HAP-1 (cell line): ENCODE measurements at regions not wholly inside any gene's neighbourhood (a gene's known extent, or its start where the extent isn't known, plus 50 kb on each side); places are given as distances from the start of the nearest gene placed in this dataset.

Experiments used
- DNase-seq, 2 experiments: peaks; one replicate each; pipeline ENCODE4 v3.0.0-alpha.2; 2016 to 2020; ENCODE audit warnings: low spot score in 2 of 2
- H3K27me3 ChIP-seq: fragments of 250-450 bp; sonication (Bioruptor Pico); 2 replicates; pipeline ENCODE4 v1.5.1; 2020; ENCODE audit warnings: low read depth, mild to moderate bottlenecking, moderate library complexity
- H3K36me3 ChIP-seq: fragments of 250-450 bp; sonication (Bioruptor Pico); replicated peaks from 2 replicates; pipeline ENCODE4 v1.5.1; 2020; ENCODE audit warnings: mild to moderate bottlenecking
- H3K4me1 ChIP-seq: fragments of 250-450 bp; sonication (Bioruptor Pico); 2 replicates; pipeline ENCODE4 v1.5.1; 2020; ENCODE audit warnings: mild to moderate bottlenecking
- H3K4me3 ChIP-seq: fragments of 250-450 bp; sonication (Bioruptor Pico); 2 replicates; pipeline ENCODE4 v1.5.1; 2020; ENCODE audit warnings: mild to moderate bottlenecking, moderate library complexity
- H3K9me3 ChIP-seq: fragments of 250-450 bp; sonication (Bioruptor Pico); 2 replicates; pipeline ENCODE4 v1.5.1; 2020; ENCODE audit warnings: mild to moderate bottlenecking, moderate library complexity
- in situ Hi-C: fragments of 300-500 bp; cut with MboI; formaldehyde crosslinking; loops from 3 replicates; pipeline ENCODE4 v1.14.3; 2020; ENCODE audit warnings: low sequenced_read_pairs, inconsistent platforms, mixed read lengths

GRCh38 chr10:133025558-133026090 is 62.1 kb upstream of the ADGRA1 start:
- no peaks in the 10 kb centered on the region for H3K36me3 ChIP-seq
- H3K9me3 ChIP-seq, result no peaks in the 10 kb centered on the region
- in situ Hi-C loops, result no loop called here

GRCh38 chr10:133024704-133025557 is 62.8 kb upstream of the ADGRA1 start:
- H3K27me3 ChIP-seq, result peaks cover 35% of the 10 kb centered on the region
- peak; percentile 6 to 52 for DNase-seq
- H3K4me1 ChIP-seq, result no peaks in the 10 kb centered on the region
- H3K4me3 ChIP-seq, result no peak overlapping the region
- no peaks in the 10 kb centered on the region for H3K36me3 ChIP-seq
- no peaks in the 10 kb centered on the region for H3K9me3 ChIP-seq
- in situ Hi-C loops, result no loop called here

More at GRCh38 chr10:133025558-133026090, 62.1 kb upstream of the ADGRA1 start:
- DNase-seq, result no peak
- Histone ChIP-seq H3K4me3 (no peak overlapping the region), H3K4me1 (no peaks in the 10 kb centered on the region), H3K27me3 (peaks cover 35% of the 10 kb centered on the region)

GRCh38 chr10:133023216-133023843 is 64.4 kb upstream of the ADGRA1 start:
- peaks cover 26% of the 10 kb centered on the region for H3K27me3 ChIP-seq
- DNase-seq, result no peak
- no peaks in the 10 kb centered on the region for H3K9me3 ChIP-seq
- H3K4me1 ChIP-seq, result no peaks in the 10 kb centered on the region
- no peaks in the 10 kb centered on the region for H3K36me3 ChIP-seq
- in situ Hi-C loops, result no loop called here
- H3K4me3 ChIP-seq, result no peak overlapping the region

GRCh38 chr10:133022776-133023100 is 65.0 kb upstream of the ADGRA1 start:
- no peaks in the 10 kb centered on the region for H3K4me1 ChIP-seq
- in situ Hi-C loops, result no loop called here
- DNase-seq, result no peak
- no peaks in the 10 kb centered on the region for H3K36me3 ChIP-seq
- H3K4me3 ChIP-seq, result no peak overlapping the region
- H3K27me3 ChIP-seq, result peaks cover 26% of the 10 kb centered on the region
- no peaks in the 10 kb centered on the region for H3K9me3 ChIP-seq

GRCh38 chr10:133021963-133022775 is 65.6 kb upstream of the ADGRA1 start:
- in situ Hi-C loops, result no loop called here
- H3K4me3 ChIP-seq, result no peak overlapping the region
- no peaks in the 10 kb centered on the region for H3K4me1 ChIP-seq
- peaks cover 26% of the 10 kb centered on the region for H3K27me3 ChIP-seq
- H3K9me3 ChIP-seq, result no peaks in the 10 kb centered on the region
- no peaks in the 10 kb centered on the region for H3K36me3 ChIP-seq
- DNase-seq, result no peak

- peaks cover 21% of the 10 kb centered on the region for H3K27me3 ChIP-seq
- H3K4me1 ChIP-seq, result no peaks in the 10 kb centered on the region
- no peak overlapping the region for H3K4me3 ChIP-seq
- DNase-seq, result no peak
- H3K9me3 ChIP-seq, result no peaks in the 10 kb centered on the region
- H3K36me3 ChIP-seq, result no peaks in the 10 kb centered on the region
- in situ Hi-C loops, result no loop called here
These were observed 66.4 kb upstream of the ADGRA1 start for GRCh38 chr10:133021116-133021962.

- Histone ChIP-seq H3K9me3 (no peaks in the 10 kb centered on the region), H3K4me1 (no peaks in the 10 kb centered on the region), H3K36me3 (no peaks in the 10 kb centered on the region), H3K27me3 (peaks cover 11% of the 10 kb centered on the region), H3K4me3 (no peak overlapping the region)
- in situ Hi-C loops, result no loop called here
- no peak for DNase-seq
These were observed 67.4 kb upstream of the ADGRA1 start for GRCh38 chr10:133020193-133020817.

- in situ Hi-C loops, result no loop called here
- Histone ChIP-seq H3K4me1 (no peaks in the 10 kb centered on the region), H3K4me3 (no peak overlapping the region), H3K9me3 (no peaks in the 10 kb centered on the region), H3K36me3 (no peaks in the 10 kb centered on the region), H3K27me3 (peaks cover 5% of the 10 kb centered on the region)
- no peak for DNase-seq
These were observed 68.1 kb upstream of the ADGRA1 start for GRCh38 chr10:133019651-133020050.

- no peak for DNase-seq
- Histone ChIP-seq H3K27me3 (peaks cover 1% of the 10 kb centered on the region), H3K9me3 (no peaks in the 10 kb centered on the region), H3K36me3 (no peaks in the 10 kb centered on the region), H3K4me1 (no peaks in the 10 kb centered on the region), H3K4me3 (no peak overlapping the region)
- in situ Hi-C loops, result no loop called here
These were observed 68.5 kb upstream of the ADGRA1 start for GRCh38 chr10:133019191-133019590.

- Histone ChIP-seq H3K36me3 (no peaks in the 10 kb centered on the region), H3K4me3 (no peak overlapping the region), H3K27me3 (no peaks in the 10 kb centered on the region), H3K4me1 (no peaks in the 10 kb centered on the region), H3K9me3 (no peaks in the 10 kb centered on the region)
- DNase-seq, result no peak
- in situ Hi-C loops, result no loop called here
These were observed 69.2 kb upstream of the ADGRA1 start for GRCh38 chr10:133018491-133018890.

GRCh38 chr10:133017203-133017601 is 70.5 kb upstream of the ADGRA1 start:
- H3K4me1 ChIP-seq, result no peaks in the 10 kb centered on the region
- no peak overlapping the region for H3K4me3 ChIP-seq
- no peaks in the 10 kb centered on the region for H3K27me3 ChIP-seq
- no peak for DNase-seq
- no peaks in the 10 kb centered on the region for H3K36me3 ChIP-seq
- no peaks in the 10 kb centered on the region for H3K9me3 ChIP-seq
- in situ Hi-C loops, result no loop called here

GRCh38 chr10:133016493-133017202 is 71.1 kb upstream of the ADGRA1 start:
- Histone ChIP-seq H3K36me3 (no peaks in the 10 kb centered on the region), H3K4me3 (no peak overlapping the region), H3K27me3 (no peaks in the 10 kb centered on the region), H3K9me3 (no peaks in the 10 kb centered on the region), H3K4me1 (no peaks in the 10 kb centered on the region)
- in situ Hi-C loops, result no loop called here
- no peak for DNase-seq
